ENCODE measurements at regions not wholly inside any gene's neighbourhood (a gene's known extent, or its start where the extent isn't known, plus 50 kb on each side); places are given as distances from the start of the nearest gene placed in this dataset.
"Not testable (repeated sequence)": the region's sequence is repeated elsewhere in the genome, so short reads cannot be mapped to it uniquely, and the experiment has no call there.

DNA sequence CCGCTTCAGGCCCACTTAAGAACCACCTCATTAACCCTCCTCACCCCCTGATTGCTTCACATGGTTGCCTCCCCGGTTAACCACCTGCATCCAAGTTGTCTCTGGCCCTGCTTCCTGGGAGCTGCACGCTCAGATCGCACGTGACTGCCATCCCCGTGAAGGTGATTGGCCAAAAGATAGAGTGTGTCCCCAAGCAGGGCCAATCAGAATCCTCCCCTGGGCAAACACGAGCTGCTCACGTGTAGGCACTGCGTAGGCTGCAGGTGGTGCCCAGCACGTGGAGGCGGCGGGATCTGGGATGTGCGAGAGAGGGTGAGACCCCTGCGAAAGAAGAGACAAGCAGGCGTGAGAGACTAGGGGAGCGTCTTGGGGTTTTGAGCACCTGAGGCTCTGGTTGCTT is 111.8 kb upstream of the CRHR1 start:
- H3K4me3 ChIP-seq, result no peak overlapping the region
- no peak overlapping the region for H3K27ac ChIP-seq
- no peak for DNase-seq (ENCODE audit: low read depth in 1 of 2, low spot score in 1 of 2)
- TF ChIP-seq, protein P1, sequence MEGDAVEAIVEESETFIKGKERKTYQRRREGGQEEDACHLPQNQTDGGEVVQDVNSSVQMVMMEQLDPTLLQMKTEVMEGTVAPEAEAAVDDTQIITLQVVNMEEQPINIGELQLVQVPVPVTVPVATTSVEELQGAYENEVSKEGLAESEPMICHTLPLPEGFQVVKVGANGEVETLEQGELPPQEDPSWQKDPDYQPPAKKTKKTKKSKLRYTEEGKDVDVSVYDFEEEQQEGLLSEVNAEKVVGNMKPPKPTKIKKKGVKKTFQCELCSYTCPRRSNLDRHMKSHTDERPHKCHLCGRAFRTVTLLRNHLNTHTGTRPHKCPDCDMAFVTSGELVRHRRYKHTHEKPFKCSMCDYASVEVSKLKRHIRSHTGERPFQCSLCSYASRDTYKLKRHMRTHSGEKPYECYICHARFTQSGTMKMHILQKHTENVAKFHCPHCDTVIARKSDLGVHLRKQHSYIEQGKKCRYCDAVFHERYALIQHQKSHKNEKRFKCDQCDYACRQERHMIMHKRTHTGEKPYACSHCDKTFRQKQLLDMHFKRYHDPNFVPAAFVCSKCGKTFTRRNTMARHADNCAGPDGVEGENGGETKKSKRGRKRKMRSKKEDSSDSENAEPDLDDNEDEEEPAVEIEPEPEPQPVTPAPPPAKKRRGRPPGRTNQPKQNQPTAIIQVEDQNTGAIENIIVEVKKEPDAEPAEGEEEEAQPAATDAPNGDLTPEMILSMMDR (IDR thresholded peaks at IDR 0.05; ENCODE audit: low read depth, low read length), result no peak
- H3K36me3 ChIP-seq, result no peaks in the 10 kb centered on the region
- no peaks in the 10 kb centered on the region for H3K27me3 ChIP-seq
- no peaks in the 10 kb centered on the region for H3K9me3 ChIP-seq (ENCODE audit: low read depth)
- no peaks in the 10 kb centered on the region for H3K4me1 ChIP-seq (ENCODE audit: low read depth)

- Histone ChIP-seq H3K27me3 (no peaks in the 10 kb centered on the region), H3K4me1 (ENCODE audit: low read depth) (no peaks in the 10 kb centered on the region), H3K9me3 (ENCODE audit: low read depth) (no peaks in the 10 kb centered on the region), H3K27ac (no peak overlapping the region), H3K4me3 (no peak overlapping the region), H3K36me3 (no peaks in the 10 kb centered on the region)
- TF ChIP-seq, protein P1 (IDR thresholded peaks at IDR 0.05; ENCODE audit: low read depth, low read length), result no peak
- DNase-seq (ENCODE audit: low read depth in 1 of 2, low spot score in 1 of 2), result no peak
These were observed 111.3 kb upstream of the CRHR1 start for GRCh38 chr17:45672792-45673191.

DNA sequence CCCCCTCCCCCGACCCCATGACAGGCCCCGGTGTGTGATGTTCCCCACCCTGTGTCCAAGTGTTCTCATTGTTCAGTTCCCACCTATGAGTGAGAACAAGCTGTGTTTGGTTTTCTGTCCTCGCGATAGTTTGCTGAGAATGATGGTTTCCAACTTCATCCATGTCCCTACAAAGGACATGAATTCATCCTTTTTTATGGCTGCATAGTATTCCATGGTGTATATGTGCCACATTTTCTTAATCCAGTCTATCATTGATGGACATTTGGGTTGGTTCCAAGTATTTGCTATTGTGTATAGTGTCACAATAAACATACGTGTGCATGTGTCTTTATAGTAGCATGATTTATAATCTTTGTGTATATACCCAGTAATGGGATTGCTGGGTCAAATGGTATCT is 110.4 kb upstream of the CRHR1 start:
- not testable (repeated sequence) for H3K9me3 ChIP-seq (ENCODE audit: low read depth); H3K27me3 ChIP-seq; DNase-seq (ENCODE audit: low read depth in 1 of 2, low spot score in 1 of 2); H3K27ac ChIP-seq; H3K4me3 ChIP-seq; H3K36me3 ChIP-seq; H3K4me1 ChIP-seq (ENCODE audit: low read depth)

- H3K4me1 ChIP-seq (ENCODE audit: low read depth), result no peaks in the 10 kb centered on the region
- no peak for DNase-seq (ENCODE audit: low read depth in 1 of 2, low spot score in 1 of 2)
- TF ChIP-seq, protein P1 (IDR thresholded peaks at IDR 0.05; ENCODE audit: low read depth, low read length), result no peak
These were observed 109.1 kb upstream of the CRHR1 start for GRCh38 chr17:45675012-45675411.

GRCh38 chr17:45675892-45676291 is 108.2 kb upstream of the CRHR1 start:
- no peak for DNase-seq (ENCODE audit: low read depth in 1 of 2, low spot score in 1 of 2)
- Histone ChIP-seq H3K36me3 (no peaks in the 10 kb centered on the region), H3K4me3 (no peak overlapping the region), H3K4me1 (ENCODE audit: low read depth) (no peaks in the 10 kb centered on the region), H3K27me3 (no peaks in the 10 kb centered on the region), H3K27ac (no peak overlapping the region), H3K9me3 (ENCODE audit: low read depth) (no peaks in the 10 kb centered on the region)
- TF ChIP-seq, protein P1 (IDR thresholded peaks at IDR 0.05; ENCODE audit: low read depth, low read length), result no peak

More at GRCh38 chr17:45675012-45675411, 109.1 kb upstream of the CRHR1 start:
- Histone ChIP-seq H3K36me3 (no peaks in the 10 kb centered on the region), H3K4me3 (no peak overlapping the region), H3K9me3 (ENCODE audit: low read depth) (no peaks in the 10 kb centered on the region), H3K27me3 (no peaks in the 10 kb centered on the region), H3K27ac (no peak overlapping the region)

- H3K27ac ChIP-seq, result no peak overlapping the region
- no peaks in the 10 kb centered on the region for H3K27me3 ChIP-seq
- no peaks in the 10 kb centered on the region for H3K9me3 ChIP-seq (ENCODE audit: low read depth)
- H3K36me3 ChIP-seq, result no peaks in the 10 kb centered on the region
- DNase-seq (ENCODE audit: low read depth in 1 of 2, low spot score in 1 of 2), result no peak
- H3K4me1 ChIP-seq (ENCODE audit: low read depth), result no peaks in the 10 kb centered on the region
- no peak overlapping the region for H3K4me3 ChIP-seq
- TF ChIP-seq, protein P1 (IDR thresholded peaks at IDR 0.05; ENCODE audit: low read depth, low read length), result no peak
These were observed 107.4 kb upstream of the CRHR1 start for GRCh38 chr17:45676695-45677094.
